ENCODE measurements at regions not wholly inside any gene's neighbourhood (a gene's known extent, or its start where the extent isn't known, plus 50 kb on each side); places are given as distances from the start of the nearest gene placed in this dataset.

DNA sequence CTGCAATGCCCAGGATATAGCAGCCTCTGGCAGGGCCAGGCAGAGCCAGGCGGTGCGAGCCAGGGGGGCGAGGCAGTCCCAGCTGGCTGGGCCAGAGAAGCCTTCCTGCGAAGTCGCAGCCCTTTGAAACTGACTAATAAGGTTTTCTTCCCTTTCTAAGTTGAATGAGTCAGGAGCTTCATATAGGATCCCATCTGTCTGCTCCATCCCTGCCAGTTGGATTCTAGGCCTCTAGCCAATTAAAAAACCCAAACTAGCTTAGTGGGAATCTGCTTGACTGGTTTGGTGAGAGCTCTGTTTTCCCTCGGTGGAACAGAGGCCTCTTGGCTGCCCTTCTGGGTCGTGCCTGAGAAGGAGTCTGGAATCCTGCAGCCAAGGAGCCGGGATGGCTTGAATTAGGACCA lies 70.1 kb upstream of the RAPGEF1 start:
- no peak for DNase-seq (ENCODE audit: low spot score)

DNA sequence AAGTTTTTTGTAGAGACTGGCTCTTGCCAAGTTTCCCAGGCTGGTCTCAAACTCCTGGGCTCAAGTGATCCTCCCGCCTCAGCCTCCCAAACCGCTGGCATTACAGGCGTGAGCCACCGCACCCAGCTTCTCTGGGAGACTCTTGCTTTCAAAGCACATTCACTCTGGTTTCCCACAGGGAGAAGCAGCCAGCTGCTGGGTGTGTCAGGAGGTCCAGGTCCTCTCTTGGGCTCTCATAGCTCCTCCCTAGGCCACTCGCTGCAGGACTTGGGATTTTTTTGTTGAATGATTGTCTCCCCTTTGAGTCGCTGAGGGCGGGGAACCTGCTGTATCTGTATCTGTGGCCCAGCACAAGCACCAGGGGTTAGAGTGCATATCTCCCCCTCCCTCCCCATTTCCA lies 68.4 kb upstream of the RAPGEF1 start:
- no peak for DNase-seq (ENCODE audit: low spot score)

DNA sequence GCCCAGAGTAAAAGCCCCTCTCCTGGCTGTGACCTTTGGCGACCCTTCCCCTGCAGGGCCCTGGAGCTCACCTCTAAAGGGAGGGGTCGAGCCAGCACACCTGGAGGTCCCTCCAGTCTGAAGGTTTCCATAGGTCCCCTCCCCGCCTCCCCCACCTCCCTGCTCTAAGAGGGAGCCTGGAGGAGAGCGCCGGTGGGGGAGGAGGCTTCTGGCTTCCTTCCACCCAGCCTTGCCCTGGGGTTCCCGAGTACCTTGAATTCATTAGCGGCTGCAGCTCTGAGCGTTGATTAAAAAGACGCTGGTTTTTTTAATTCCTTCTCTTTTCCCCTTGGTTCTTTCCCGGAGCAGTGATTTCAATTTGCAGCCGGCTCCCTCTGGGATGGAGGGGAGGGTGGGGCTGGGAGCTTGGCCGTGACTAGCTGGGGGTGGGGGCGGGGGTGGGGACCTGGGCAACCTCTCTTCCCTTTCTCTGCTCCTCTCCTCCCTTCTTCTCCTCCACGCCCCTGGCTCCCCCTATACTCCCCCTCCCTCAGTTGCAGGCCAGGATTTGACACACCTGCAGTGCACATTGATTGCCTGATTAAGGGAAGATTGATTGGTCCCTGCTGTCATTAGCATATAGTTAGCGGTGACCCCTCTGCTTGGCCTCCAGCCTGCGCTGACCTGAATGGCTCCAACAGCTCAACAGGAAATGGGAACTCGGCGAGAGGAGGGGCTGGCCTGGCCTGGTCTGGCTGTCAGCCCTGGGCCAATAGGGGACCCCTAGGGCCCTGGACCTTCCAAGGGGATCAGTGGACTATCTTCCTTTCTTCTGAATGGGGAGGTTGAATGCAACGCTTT lies 67.5 kb upstream of the RAPGEF1 start:
- no peak for DNase-seq (ENCODE audit: low spot score)

DNA sequence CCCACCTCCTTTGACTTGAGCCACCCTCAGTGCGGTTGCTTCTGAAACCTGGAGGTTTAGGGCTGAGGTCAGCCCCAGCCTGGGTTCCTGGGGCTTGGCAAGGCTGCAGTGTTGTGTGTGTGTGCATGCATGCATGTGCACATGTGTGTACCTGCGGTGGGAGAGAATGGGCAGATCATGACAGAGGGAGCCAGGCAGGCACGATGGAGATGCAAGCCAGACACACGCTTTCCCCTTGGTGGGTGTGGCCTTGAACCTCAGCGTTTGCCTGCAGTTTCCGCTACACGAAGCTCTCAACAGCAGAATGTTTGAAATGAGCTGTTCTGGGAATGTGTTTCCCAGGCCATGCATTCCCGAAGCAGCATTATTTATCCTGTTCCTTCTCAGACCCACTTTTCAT lies 65.9 kb upstream of the RAPGEF1 start:
- no peak for DNase-seq (ENCODE audit: low spot score)

DNA sequence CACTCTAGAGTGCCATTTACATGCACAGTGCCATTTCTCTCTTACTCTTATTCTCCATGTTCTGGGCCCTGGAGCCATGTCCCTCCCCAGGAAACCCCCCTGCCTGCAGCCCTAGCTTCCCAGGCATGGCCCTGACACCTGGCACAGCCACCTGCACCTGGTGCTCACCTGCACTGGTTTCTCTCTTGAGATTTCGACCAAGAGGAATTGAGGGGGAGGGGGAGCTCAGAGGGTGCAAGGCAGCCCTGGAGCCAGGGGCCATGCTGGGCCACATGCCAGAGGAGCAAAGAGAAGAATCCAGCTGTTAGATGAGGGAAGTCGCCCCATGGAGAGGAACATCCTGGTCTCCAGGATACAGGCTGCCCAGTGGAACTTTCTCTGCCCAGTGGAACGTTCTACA lies 65.0 kb upstream of the RAPGEF1 start:
- no peak for DNase-seq (ENCODE audit: low spot score)

DNA sequence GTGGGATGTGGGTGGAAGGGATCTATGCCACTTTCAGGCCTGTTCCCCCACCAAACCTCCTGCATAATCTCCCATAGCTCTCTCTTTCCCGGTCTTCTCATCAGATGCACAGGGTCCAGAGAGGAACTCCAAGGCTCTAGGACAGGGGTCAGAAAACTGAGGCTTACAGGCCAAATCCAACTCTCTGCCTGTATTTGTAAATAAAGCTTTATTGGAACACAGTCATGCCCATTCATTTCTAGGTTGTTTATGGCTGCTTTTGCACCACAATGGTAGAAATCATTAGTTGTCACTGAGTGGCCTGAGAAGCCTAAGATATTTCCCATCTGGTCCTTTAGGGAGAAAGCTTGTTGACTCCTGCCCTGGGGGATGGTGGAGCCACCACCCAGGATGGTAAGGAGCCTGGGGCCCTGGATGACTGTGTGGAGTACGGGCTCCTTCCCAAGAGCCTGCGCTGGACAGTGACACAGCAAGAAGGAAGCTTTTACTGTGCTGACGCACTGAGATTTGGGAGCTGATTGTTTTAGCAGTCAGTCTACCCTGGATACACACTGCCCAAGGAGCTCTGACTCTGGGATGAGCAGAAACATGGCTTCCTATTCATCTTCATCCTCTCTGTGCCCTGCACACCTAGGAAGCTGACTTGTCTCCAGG lies 64.0 kb upstream of the RAPGEF1 start:
- no peak for DNase-seq (ENCODE audit: low spot score)

DNA sequence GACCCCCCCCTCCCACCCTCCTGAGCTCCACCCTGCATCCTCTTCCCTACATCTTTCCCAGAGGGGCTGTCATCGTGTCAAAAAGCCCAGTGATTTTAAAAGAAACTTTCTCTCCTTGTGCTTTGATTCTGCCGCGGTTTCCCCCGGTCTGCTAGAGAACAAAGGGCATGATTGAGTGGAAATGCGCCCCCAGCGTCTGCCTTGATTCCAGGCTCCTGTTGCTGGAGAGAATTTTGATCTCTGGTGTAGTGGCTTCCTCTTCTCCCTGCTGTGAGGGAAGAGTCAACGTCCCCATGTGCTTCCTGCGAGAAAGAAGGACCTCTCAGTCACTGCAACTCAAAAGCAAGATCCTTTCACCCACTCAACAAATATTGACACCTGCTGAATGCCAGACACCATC lies 61.9 kb upstream of the RAPGEF1 start:
- DNase-seq (ENCODE audit: low spot score) = no peak

DNA sequence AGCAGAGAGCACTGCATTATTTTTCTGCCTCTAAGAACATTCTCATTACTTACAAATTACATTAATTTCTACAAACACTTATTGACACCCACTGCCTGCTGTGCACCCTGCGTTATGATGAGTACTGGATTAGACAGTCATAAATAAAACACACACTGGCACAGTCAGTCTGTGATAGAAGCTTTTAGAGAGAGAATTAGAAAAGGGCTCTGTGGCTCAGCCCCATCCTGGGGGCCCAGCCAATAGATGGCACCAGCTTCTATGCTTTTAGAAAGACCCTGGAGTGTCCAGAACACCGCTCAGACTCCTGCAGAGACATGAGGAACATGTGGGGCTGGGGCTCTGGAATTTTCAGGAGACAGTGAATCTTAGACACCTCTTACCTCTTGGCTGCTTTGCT lies 61.0 kb upstream of the RAPGEF1 start:
- DNase-seq (ENCODE audit: low spot score) = no peak

DNA sequence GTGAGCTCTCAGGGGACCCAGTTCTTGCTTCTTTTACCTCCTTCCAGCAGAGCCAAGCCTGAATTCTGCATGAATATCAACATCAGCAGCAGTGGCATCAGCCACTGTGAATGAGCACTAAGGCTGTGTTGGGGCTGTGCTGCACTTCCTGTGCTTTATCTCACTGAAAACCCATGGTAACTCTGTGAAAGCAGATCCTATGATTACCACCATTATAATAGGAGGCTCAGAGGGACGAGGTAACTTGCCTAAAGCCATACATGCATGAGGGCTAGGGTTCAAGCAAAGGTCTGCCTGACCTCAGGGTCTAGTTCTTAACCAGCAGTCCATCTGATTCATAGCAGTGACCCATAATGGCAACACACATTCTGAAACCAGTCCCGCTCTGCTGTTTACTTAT lies 60.5 kb upstream of the RAPGEF1 start:
- no peak for DNase-seq (ENCODE audit: low spot score)

DNA sequence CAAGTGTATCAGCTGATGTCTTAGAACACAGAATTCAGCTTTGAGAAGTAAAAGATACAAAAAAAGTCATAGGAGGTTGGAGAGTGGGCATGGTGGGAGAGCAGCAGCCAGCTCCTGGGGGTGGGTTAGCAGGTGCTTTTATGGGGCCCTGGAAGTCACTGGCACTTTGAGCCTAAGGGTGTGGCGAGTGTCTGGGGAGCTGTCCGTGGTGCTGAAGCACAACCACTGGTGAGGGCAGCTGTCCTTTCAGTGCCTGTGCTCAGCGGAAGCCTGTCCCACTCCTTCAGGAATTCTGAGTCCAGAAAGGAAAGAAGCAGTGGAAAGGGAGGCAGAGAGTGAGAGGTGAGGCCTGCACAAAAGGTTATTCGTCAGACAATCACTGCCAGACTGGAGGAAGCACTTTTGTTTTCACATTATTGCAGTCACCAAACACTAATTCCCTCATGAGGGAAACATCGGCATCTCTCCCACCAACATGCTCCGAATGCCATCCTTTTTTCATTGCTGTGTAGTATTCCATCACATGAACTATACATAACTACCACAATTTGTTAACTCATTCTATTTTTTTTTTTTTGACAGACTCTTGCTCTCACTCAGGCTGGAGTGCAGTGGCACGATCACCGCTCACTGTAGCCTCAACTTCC lies 59.4 kb upstream of the RAPGEF1 start:
- DNase-seq (ENCODE audit: low spot score) = peak; percentile 64

DNA sequence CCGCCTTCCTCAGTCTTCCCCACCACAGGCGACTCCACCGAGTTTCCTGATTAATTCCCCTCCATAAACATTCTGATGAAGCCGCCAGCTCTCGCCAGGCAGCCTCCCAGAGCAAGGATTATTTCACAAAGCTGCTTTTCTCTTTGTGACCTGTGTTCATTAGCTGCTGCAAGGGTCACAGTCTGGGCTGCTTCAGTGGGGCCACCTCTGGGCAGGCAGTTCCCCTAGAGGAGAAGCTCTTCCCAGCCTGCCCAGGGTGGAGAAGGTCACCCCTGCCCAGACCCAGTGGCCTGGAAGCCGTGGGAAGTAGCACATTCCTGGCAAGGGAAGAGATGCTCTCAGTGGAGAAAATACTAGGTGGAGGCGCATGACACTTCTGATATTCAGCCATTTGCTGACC lies 58.4 kb upstream of the RAPGEF1 start:
- no peak for DNase-seq (ENCODE audit: low spot score)

DNA sequence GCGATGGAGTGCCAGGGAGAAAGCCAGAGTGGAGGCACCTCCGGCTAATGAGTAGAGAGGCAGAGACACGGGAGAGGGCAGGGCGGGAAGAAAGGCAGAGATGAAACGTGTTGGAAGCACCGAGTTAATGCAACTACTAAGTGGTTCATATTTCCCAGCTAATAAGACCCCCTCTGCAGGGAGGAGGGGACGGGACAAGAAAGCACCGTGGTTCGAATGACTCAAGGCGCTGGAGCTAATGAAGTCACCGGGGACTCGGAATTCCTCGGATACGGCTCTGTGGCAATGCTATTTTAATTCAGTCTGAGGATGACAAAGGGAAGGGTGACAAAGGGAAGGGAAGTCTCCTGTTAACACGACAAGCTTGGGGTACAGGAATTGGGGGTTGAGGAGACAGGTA lies 54.5 kb upstream of the RAPGEF1 start:
- no peak for DNase-seq (ENCODE audit: low spot score)

DNA sequence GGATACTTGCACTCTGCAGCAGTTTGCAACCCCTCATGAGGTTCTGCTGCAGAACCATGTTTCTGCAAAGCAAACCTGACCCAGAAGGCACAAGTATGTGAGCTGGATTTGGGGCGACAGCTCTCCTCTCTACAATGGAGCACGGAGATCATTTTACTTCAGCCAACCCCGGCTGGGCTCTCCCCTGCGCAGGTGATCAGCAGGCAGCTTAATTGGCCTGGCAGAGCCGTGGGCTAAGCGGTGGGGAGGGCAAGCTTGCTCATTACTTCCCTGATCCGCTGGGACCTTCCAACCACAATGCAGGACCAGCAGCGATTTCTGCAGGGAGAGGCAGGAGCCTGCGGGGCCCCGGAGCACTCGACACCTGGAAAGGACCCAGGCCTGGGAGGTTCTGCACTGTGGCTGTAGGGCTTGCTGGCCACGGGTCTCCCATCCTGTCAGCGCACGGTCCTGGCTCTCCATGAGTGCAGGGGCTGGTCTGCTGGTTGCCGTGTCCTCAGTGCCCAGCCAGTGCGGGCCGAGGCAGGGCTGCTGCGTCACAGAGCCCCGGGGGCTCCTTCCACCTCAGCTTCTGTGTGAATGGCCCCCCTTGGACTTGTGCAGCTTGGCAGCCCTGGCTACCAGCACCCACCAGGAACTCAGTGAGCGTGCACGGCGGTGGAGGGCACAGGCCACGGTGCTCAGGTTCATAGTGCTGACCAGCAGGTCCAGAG lies 51.8 kb upstream of the RAPGEF1 start:
- no peak for DNase-seq (ENCODE audit: low spot score)

Data from HT-29 (cell line).